K562 (cell line): ENCODE measurements at regions not wholly inside any gene's neighbourhood (a gene's known extent, or its start where the extent isn't known, plus 50 kb on each side); places are given as distances from the start of the nearest gene placed in this dataset.

Experiments
- CBX8 ChIP-seq: fragments of 200-600 bp; sonication (generic); IDR thresholded peaks from 2 replicates; pipeline ENCODE4 v1.6.1; 2012; ENCODE audit warnings: borderline replicate concordance, mixed run types, low read depth, mild to moderate bottlenecking, moderate library complexity, mixed read lengths, low read length, control low read depth, inconsistent platforms; ENCODE audit not compliant: poor library complexity, severe bottlenecking; ENCODE audit errors: extremely low read depth
- FOXA3 ChIP-seq, 2 experiments: fragments of 450-650 bp in 1 of 2; sonication (generic) in 1 of 2; formaldehyde crosslinking; IDR thresholded peaks in 1 of 2; conservative IDR thresholded peaks in 1 of 2; 2 replicates each; pipeline versions ENCODE4 v1.4.0 to v1.8.0; 2020 to 2022; ENCODE audit warnings: mild to moderate bottlenecking in 2 of 2, missing genetic modification reagents in 1 of 2
- FOXP1 ChIP-seq: sonication (generic); formaldehyde crosslinking; IDR thresholded peaks from 2 replicates; pipeline ENCODE4 v1.8.0; 2022; ENCODE audit warnings: mild to moderate bottlenecking, missing genetic modification reagents
- GATAD2A ChIP-seq: fragments of 450-650 bp; IDR thresholded peaks from 2 replicates; pipeline ENCODE4 v1.6.1; 2017
- GTF2F1 ChIP-seq: IDR thresholded peaks from 2 replicates; pipeline ENCODE4 v1.6.1; 2011; ENCODE audit warnings: low read depth, low read length, improper control_type of control experiment
- HDAC2 ChIP-seq: fragments of 450-650 bp; IDR thresholded peaks from 2 replicates; pipeline ENCODE4 v1.6.1; 2016; ENCODE audit warnings: mild to moderate bottlenecking
- KDM1A ChIP-seq, 2 experiments: fragments of 450-650 bp; IDR thresholded peaks; 2 replicates each; pipeline ENCODE4 v1.6.1; 2016; ENCODE audit warnings: mild to moderate bottlenecking in 2 of 2
- KLF16 ChIP-seq: IDR thresholded peaks from 2 replicates; pipeline ENCODE4 v1.6.1; 2016; ENCODE audit warnings: antibody characterized with exemption
- NR4A1 ChIP-seq, 2 experiments: fragments of 250-450 bp in 1 of 2; fragments of 450-650 bp in 1 of 2; sonication (Bioruptor Pico) in 1 of 2; IDR thresholded peaks; 2 replicates each; pipeline versions ENCODE4 v1.4.0 to v1.6.1; 2016 to 2020; ENCODE audit warnings: mild to moderate bottlenecking in 2 of 2, missing compliant biosample characterization in 1 of 2, missing genetic modification characterization in 1 of 2, moderate library complexity in 1 of 2
- POLR2H ChIP-seq: IDR thresholded peaks from 2 replicates; pipeline ENCODE4 v1.6.1; 2016; ENCODE audit warnings: missing genetic modification characterization, low read depth, mild to moderate bottlenecking, control low read depth, missing compliant biosample characterization, moderate library complexity
- SMAD4 ChIP-seq: fragments of 250-450 bp; sonication (Bioruptor Pico); conservative IDR thresholded peaks from 2 replicates; pipeline ENCODE4 v1.8.0; 2021; ENCODE audit warnings: inconsistent platforms, mild to moderate bottlenecking, moderate library complexity
- TEAD2 ChIP-seq: fragments of 450-650 bp; IDR thresholded peaks from 2 replicates; pipeline ENCODE4 v1.6.1; 2016; ENCODE audit warnings: missing genetic modification characterization, control low read depth, missing compliant biosample characterization
- TRIM24 ChIP-seq, 2 experiments: fragments of 450-650 bp; IDR thresholded peaks; 2 replicates each; pipeline ENCODE4 v1.6.1; 2016
- ZFPM2 ChIP-seq: fragments of 250-450 bp; sonication (Bioruptor Pico); IDR thresholded peaks from 2 replicates; pipeline ENCODE4 v1.5.1; 2022; ENCODE audit warnings: mild to moderate bottlenecking
- ZNF408 ChIP-seq: fragments of 250-450 bp; sonication (Bioruptor Pico); IDR thresholded peaks from 2 replicates; pipeline ENCODE4 v1.4.0; 2020; ENCODE audit warnings: low read depth, mild to moderate bottlenecking, moderate library complexity
- ZNF644 ChIP-seq: fragments of 200-800 bp; sonication (Bioruptor generic); IDR thresholded peaks from 2 replicates; pipeline ENCODE4 v1.6.1; 2016; ENCODE audit warnings: low read depth, missing genetic modification characterization, missing compliant biosample characterization
- TF ChIP-seq, protein P1 (sequence below), 2 experiments: fragments of 150-350 bp in 1 of 2; IDR thresholded peaks; 2 replicates each; pipeline ENCODE4 v1.6.1; 2012 to 2016; ENCODE audit warnings: low read depth in 2 of 2, low read length in 2 of 2, mild to moderate bottlenecking in 1 of 2, moderate library complexity in 1 of 2
- TF ChIP-seq, protein P2 (sequence below): sonication (generic); formaldehyde crosslinking; IDR thresholded peaks from 2 replicates; pipeline ENCODE4 v1.8.1; 2023; ENCODE audit warnings: missing genetic modification reagents, mild to moderate bottlenecking, borderline replicate concordance

DNA sequence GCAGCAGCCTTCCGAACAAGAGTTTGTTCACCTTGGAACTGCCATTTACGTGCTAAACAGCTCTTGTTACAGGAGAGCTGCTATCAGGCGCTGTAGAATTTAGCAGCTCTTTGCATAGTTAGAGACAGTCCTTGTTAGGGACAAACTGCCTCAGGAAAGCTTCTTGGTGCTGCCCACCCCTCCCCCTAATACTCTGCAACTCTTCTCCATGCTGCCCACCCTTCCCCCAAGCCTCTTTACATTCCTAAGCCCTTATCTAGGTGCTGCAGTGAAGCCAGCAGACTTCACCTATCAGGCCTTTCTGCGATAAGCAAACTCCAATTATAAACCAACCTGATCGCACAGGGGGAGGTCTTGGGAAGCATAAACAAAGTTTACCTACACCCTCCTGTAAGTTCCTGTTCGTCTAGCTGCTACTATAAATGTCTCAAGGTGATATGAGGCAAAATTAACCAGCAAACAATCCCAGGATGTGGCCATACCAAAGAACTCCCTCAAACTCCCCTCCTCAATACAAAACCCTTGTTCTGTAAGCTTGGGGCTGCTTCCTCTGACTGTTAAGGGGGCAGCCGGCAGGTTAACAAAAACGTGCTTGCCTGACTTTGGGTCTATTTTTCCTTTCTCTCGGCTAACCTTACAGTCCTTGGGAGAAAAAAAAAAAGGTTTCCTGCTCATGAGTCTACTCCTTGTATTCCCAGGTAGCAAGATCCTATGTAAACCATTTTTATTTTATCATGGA, 74.0 kb upstream of the GC start (continued):
- TF ChIP-seq, protein P1, sequence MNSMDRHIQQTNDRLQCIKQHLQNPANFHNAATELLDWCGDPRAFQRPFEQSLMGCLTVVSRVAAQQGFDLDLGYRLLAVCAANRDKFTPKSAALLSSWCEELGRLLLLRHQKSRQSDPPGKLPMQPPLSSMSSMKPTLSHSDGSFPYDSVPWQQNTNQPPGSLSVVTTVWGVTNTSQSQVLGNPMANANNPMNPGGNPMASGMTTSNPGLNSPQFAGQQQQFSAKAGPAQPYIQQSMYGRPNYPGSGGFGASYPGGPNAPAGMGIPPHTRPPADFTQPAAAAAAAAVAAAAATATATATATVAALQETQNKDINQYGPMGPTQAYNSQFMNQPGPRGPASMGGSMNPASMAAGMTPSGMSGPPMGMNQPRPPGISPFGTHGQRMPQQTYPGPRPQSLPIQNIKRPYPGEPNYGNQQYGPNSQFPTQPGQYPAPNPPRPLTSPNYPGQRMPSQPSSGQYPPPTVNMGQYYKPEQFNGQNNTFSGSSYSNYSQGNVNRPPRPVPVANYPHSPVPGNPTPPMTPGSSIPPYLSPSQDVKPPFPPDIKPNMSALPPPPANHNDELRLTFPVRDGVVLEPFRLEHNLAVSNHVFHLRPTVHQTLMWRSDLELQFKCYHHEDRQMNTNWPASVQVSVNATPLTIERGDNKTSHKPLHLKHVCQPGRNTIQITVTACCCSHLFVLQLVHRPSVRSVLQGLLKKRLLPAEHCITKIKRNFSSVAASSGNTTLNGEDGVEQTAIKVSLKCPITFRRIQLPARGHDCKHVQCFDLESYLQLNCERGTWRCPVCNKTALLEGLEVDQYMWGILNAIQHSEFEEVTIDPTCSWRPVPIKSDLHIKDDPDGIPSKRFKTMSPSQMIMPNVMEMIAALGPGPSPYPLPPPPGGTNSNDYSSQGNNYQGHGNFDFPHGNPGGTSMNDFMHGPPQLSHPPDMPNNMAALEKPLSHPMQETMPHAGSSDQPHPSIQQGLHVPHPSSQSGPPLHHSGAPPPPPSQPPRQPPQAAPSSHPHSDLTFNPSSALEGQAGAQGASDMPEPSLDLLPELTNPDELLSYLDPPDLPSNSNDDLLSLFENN (IDR thresholded peaks at IDR 0.05; ENCODE audit: low read depth in 2 of 2, low read length in 2 of 2), result peak in 1 of 2 experiments; percentile 93; a peak in 2 of 4 replicates
- peak; percentile 94 for TF ChIP-seq KLF16
- TF ChIP-seq FOXA3 (CRISPR knock-in tag; conservative IDR thresholded peaks at IDR 0.05 in 1 of 2, IDR thresholded peaks at IDR 0.05 in 1 of 2), result no peak
- peak; percentile 94 for TF ChIP-seq TEAD2 (tag)
- TF ChIP-seq TRIM24 (IDR thresholded peaks at IDR 0.05), result peak; percentile 96 to 97
- TF ChIP-seq POLR2H (tag), result no peak
- TF ChIP-seq ZNF408 (CRISPR knock-in tag), result no peak
- TF ChIP-seq CBX8, result no peak
- TF ChIP-seq, protein P2, sequence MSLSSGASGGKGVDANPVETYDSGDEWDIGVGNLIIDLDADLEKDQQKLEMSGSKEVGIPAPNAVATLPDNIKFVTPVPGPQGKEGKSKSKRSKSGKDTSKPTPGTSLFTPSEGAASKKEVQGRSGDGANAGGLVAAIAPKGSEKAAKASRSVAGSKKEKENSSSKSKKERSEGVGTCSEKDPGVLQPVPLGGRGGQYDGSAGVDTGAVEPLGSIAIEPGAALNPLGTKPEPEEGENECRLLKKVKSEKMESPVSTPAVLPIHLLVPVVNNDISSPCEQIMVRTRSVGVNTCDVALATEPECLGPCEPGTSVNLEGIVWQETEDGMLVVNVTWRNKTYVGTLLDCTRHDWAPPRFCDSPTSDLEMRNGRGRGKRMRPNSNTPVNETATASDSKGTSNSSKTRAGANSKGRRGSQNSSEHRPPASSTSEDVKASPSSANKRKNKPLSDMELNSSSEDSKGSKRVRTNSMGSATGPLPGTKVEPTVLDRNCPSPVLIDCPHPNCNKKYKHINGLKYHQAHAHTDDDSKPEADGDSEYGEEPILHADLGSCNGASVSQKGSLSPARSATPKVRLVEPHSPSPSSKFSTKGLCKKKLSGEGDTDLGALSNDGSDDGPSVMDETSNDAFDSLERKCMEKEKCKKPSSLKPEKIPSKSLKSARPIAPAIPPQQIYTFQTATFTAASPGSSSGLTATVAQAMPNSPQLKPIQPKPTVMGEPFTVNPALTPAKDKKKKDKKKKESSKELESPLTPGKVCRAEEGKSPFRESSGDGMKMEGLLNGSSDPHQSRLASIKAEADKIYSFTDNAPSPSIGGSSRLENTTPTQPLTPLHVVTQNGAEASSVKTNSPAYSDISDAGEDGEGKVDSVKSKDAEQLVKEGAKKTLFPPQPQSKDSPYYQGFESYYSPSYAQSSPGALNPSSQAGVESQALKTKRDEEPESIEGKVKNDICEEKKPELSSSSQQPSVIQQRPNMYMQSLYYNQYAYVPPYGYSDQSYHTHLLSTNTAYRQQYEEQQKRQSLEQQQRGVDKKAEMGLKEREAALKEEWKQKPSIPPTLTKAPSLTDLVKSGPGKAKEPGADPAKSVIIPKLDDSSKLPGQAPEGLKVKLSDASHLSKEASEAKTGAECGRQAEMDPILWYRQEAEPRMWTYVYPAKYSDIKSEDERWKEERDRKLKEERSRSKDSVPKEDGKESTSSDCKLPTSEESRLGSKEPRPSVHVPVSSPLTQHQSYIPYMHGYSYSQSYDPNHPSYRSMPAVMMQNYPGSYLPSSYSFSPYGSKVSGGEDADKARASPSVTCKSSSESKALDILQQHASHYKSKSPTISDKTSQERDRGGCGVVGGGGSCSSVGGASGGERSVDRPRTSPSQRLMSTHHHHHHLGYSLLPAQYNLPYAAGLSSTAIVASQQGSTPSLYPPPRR (CRISPR knock-in tag), result no peak
- peak; percentile 79; the same call in 1 of the 2 replicates for TF ChIP-seq GATAD2A
- peak; percentile 72; the same call in 1 of the 2 replicates for TF ChIP-seq HDAC2
- TF ChIP-seq ZNF644 (tag), result peak; percentile 72; the same call in 1 of the 2 replicates
- TF ChIP-seq FOXP1 (CRISPR knock-in tag), result no peak
- TF ChIP-seq NR4A1 (CRISPR knock-in tag; IDR thresholded peaks at IDR 0.05), result no peak
- peak; percentile 41; the same call in 1 of the 2 replicates for TF ChIP-seq NR4A1 (tag; IDR thresholded peaks at IDR 0.05)
- no peak for TF ChIP-seq ZFPM2 (CRISPR knock-in tag)
- no peak for TF ChIP-seq GTF2F1
- TF ChIP-seq SMAD4 (CRISPR knock-in tag), result peak; percentile 75
- peak; percentile 89 to 91 for TF ChIP-seq KDM1A (IDR thresholded peaks at IDR 0.05)
